Effector memory CD4-positive, alpha-beta T cell (primary cell): ENCODE measurements at regions not wholly inside any gene's neighbourhood (a gene's known extent, or its start where the extent isn't known, plus 50 kb on each side); places are given as distances from the start of the nearest gene placed in this dataset.

Experiments
- DNase-seq, 3 donors: peaks; one replicate each; pipeline ENCODE4 v3.0.0-alpha.2; 2020
- H3K27ac ChIP-seq: 2 replicates; pipeline ENCODE4 v1.7.0; 2013; ENCODE audit warnings: mild to moderate bottlenecking, low read length, moderate library complexity; ENCODE audit not compliant: insufficient read depth, poor library complexity, severe bottlenecking
- H3K27me3 ChIP-seq: replicated peaks from 2 replicates; pipeline ENCODE4 v1.7.0; 2013; ENCODE audit warnings: mild to moderate bottlenecking, low read length; ENCODE audit not compliant: insufficient read depth, control insufficient read depth, poor library complexity, severe bottlenecking
- H3K36me3 ChIP-seq: 2 replicates; pipeline ENCODE4 v1.7.0; 2013; ENCODE audit warnings: mild to moderate bottlenecking, low read length, moderate library complexity; ENCODE audit not compliant: control insufficient read depth, insufficient read depth
- H3K4me1 ChIP-seq: 2 replicates; pipeline ENCODE4 v1.7.0; 2013; ENCODE audit warnings: low read length, mild to moderate bottlenecking; ENCODE audit not compliant: control insufficient read depth, insufficient read depth, poor library complexity, severe bottlenecking
- H3K4me3 ChIP-seq: 2 replicates; pipeline ENCODE4 v1.7.0; 2013; ENCODE audit warnings: low read length, low read depth, mild to moderate bottlenecking; ENCODE audit not compliant: insufficient read depth, poor library complexity, severe bottlenecking
- H3K9me3 ChIP-seq: 2 replicates; pipeline ENCODE4 v1.7.0; 2013; ENCODE audit warnings: mild to moderate bottlenecking, low read length, moderate library complexity; ENCODE audit not compliant: control insufficient read depth

- H3K27ac ChIP-seq = no peak overlapping the region
- no peaks in the 10 kb centered on the region for H3K27me3 ChIP-seq
- H3K4me3 ChIP-seq = no peak overlapping the region
- H3K4me1 ChIP-seq = no peaks in the 10 kb centered on the region
- no peak for DNase-seq
- no peaks in the 10 kb centered on the region for H3K9me3 ChIP-seq
- H3K36me3 ChIP-seq = no peaks in the 10 kb centered on the region
Measured at GRCh38 chr11:116602637-116602942, 170.2 kb downstream of the BUD13 start.

DNA sequence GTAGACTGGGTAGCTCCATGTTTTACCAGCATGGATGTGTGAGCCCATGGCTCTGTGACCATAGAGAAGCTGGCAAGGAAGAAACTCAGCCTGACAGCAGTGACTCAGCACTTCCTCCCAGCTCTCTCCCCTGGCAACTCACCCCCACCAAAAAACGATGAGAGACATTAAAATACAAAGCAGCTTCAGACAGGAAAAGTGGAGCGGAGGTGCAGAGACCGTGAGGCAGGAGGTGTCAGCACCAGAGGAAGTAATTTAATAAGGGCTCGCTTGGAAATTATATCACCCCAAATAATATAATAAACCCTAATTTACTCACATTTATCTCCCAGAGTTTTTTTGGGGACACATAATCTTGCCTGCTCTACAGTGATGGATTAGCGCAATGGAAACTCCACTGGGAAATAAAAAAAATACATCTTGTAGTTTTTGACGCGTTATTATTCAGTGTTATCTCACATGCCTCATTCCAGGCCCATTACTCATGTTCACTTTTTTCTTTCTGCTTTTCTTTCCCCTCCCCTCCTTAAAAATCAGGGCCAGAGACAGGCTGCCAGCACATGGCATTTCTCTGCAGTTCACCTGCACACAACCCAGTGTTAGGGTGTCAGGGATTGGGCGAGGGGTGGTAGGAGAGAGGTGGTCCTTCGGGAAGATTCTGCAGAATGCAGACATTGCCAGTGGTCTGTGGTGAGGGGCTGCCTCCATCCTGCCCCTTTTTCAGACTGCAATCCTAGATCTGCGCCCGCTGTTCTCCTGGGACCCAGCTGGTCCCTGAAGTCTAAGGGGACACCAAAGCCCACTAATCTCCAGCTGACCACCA lies 170.8 kb downstream of the BUD13 start:
- no peak for DNase-seq
- Histone ChIP-seq H3K4me1 (no peaks in the 10 kb centered on the region), H3K27ac (no peak overlapping the region), H3K27me3 (no peaks in the 10 kb centered on the region), H3K36me3 (no peaks in the 10 kb centered on the region), H3K9me3 (no peaks in the 10 kb centered on the region), H3K4me3 (no peak overlapping the region)

DNA sequence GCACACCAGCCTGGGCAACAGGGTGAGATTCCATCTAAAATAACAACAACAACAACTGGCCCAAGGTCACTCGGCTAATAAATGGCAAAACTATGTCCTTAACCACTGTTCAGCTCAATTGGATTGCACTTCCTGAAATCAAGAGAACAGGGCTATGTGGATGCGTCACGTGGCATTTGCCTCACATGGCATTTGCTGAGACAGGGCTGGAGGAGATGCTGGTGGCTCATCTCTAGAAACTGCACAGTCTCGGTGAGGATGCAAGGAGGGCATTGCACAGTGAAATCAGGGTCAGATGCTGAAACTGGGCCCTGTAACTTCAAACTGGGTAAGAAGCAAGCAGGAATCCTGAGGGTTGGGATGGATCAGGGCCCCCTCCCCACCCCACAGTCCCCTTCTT lies 171.9 kb downstream of the BUD13 start:
- no peak for DNase-seq
- no peak overlapping the region for H3K4me3 ChIP-seq
- no peaks in the 10 kb centered on the region for H3K36me3 ChIP-seq
- H3K27ac ChIP-seq = no peak overlapping the region
- no peaks in the 10 kb centered on the region for H3K27me3 ChIP-seq
- H3K9me3 ChIP-seq = no peaks in the 10 kb centered on the region
- H3K4me1 ChIP-seq = no peaks in the 10 kb centered on the region

DNA sequence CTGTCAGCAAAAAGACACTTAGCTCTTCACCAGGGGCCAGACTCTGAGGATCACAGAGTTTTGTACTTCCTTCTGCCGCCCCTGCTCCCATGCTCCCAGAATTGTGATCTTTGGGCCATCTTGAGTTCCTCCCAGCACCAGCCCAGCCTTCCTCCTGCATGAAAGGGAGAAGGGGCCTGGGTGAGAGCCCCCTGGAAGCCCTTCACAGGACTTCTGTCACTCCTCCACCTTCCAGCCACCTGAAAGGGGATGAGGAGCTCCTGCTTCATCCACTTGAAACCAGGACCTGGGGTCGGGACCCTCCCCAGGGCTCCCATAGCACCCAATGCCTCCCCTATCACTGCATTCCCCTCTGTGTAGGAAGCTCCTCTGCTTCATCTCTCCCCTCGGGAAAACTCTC lies 174.2 kb downstream of the BUD13 start:
- H3K4me1 ChIP-seq = no peaks in the 10 kb centered on the region
- H3K4me3 ChIP-seq = no peak overlapping the region
- H3K9me3 ChIP-seq = no peaks in the 10 kb centered on the region
- no peak overlapping the region for H3K27ac ChIP-seq
- no peaks in the 10 kb centered on the region for H3K36me3 ChIP-seq
- no peak for DNase-seq
- H3K27me3 ChIP-seq = no peaks in the 10 kb centered on the region

DNA sequence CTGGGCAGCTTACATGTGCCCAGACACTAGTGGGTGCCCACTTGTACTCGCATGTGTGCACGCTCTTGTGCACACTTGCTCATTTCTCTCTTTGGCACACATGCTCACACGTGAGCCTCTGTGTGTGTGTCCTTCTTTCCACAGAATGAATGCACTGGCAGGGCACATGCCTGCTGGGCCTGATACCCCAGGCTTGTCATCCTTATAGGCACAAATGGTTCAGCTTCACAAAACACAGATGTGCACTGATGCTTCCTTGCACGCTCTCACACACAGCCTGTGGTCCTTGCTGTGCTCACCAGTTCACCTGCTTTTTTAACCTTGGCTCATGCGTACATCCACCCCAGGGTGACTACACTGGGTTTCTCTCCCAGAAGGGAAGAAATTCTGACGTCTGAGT lies 174.8 kb downstream of the BUD13 start:
- no peaks in the 10 kb centered on the region for H3K36me3 ChIP-seq
- H3K27me3 ChIP-seq = no peaks in the 10 kb centered on the region
- no peaks in the 10 kb centered on the region for H3K4me1 ChIP-seq
- no peak for DNase-seq
- H3K4me3 ChIP-seq = no peak overlapping the region
- H3K27ac ChIP-seq = no peak overlapping the region
- no peaks in the 10 kb centered on the region for H3K9me3 ChIP-seq

- no peaks in the 10 kb centered on the region for H3K9me3 ChIP-seq
- no peaks in the 10 kb centered on the region for H3K36me3 ChIP-seq
- no peak overlapping the region for H3K27ac ChIP-seq
- no peak for DNase-seq
- H3K4me1 ChIP-seq = no peaks in the 10 kb centered on the region
- no peak overlapping the region for H3K4me3 ChIP-seq
- no peaks in the 10 kb centered on the region for H3K27me3 ChIP-seq
Measured at GRCh38 chr11:116596346-116597260, 176.2 kb downstream of the BUD13 start.

- Histone ChIP-seq H3K36me3 (no peaks in the 10 kb centered on the region), H3K4me1 (no peaks in the 10 kb centered on the region), H3K4me3 (no peak overlapping the region), H3K9me3 (no peaks in the 10 kb centered on the region), H3K27me3 (no peaks in the 10 kb centered on the region), H3K27ac (no peak overlapping the region)
- no peak for DNase-seq
Measured at GRCh38 chr11:116595305-116595880, 177.4 kb downstream of the BUD13 start.

DNA sequence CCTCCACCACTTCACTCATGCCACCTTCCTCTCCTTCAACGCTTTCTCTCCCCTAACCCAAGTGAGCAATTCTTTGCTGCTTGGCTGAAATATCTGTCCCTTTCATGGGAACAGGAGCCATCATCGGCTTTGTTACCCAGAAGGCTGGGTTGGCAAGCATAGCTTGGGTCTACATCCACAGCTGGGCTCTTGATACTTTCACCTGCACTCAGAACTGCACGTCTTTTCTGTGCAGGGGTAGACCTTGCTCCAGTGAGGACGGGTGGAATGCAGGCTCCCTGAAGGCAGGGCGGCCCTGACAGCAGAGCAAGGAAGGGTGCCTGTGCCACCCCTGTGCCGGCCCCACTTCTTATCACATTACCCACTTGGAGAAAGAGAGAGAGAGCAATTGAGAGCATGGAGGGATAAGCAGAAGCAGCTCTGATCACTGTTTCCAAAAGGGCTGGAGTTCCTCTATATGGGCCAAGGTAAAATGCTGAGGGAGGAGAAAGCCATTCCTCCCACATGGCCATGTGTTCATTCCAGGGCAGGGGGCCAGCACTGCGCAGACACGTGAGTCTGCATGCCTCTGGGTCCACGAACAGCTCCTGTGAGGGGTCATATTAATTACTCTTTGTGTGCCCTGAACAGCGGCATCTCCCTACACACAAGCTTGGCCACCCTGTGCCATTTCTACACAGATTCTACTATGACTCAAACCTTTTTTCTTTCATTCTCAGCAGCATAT lies 181.8 kb downstream of the BUD13 start:
- H3K36me3 ChIP-seq = no peaks in the 10 kb centered on the region
- no peaks in the 10 kb centered on the region for H3K27me3 ChIP-seq
- H3K9me3 ChIP-seq = no peaks in the 10 kb centered on the region

DNA sequence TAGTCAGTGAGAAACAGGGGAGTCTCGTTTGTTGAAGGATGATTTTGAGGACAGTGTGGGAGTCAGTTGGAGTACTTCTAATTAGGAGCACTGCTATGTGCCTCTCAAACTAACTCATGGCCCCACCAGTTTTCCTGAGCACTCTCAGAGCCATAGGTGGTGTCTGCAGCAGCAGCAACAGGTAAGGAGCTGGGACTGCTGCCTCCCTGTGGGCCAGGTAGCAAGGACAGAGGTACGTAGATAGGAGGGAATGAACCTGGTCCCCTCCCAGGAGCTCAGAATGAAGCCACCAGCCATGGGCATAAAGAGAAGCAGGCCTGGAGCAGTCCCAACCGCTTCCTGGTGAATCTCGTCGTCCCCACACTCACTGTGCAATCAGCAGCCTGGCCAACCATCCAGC lies 183.4 kb downstream of the BUD13 start:
- no peak for DNase-seq
- no peaks in the 10 kb centered on the region for H3K36me3 ChIP-seq
- H3K27me3 ChIP-seq = no peaks in the 10 kb centered on the region

More for the DNA sequence above, 181.8 kb downstream of the BUD13 start:
- no peak for DNase-seq
- Histone ChIP-seq H3K4me3 (no peak overlapping the region), H3K4me1 (no peaks in the 10 kb centered on the region), H3K27ac (no peak overlapping the region)

More for the DNA sequence above, 183.4 kb downstream of the BUD13 start:
- Histone ChIP-seq H3K4me3 (no peak overlapping the region), H3K27ac (no peak overlapping the region), H3K9me3 (no peaks in the 10 kb centered on the region), H3K4me1 (no peaks in the 10 kb centered on the region)
